ENCODE measurements at regions not wholly inside any gene's neighbourhood (a gene's known extent, or its start where the extent isn't known, plus 50 kb on each side); places are given as distances from the start of the nearest gene placed in this dataset.

DNA sequence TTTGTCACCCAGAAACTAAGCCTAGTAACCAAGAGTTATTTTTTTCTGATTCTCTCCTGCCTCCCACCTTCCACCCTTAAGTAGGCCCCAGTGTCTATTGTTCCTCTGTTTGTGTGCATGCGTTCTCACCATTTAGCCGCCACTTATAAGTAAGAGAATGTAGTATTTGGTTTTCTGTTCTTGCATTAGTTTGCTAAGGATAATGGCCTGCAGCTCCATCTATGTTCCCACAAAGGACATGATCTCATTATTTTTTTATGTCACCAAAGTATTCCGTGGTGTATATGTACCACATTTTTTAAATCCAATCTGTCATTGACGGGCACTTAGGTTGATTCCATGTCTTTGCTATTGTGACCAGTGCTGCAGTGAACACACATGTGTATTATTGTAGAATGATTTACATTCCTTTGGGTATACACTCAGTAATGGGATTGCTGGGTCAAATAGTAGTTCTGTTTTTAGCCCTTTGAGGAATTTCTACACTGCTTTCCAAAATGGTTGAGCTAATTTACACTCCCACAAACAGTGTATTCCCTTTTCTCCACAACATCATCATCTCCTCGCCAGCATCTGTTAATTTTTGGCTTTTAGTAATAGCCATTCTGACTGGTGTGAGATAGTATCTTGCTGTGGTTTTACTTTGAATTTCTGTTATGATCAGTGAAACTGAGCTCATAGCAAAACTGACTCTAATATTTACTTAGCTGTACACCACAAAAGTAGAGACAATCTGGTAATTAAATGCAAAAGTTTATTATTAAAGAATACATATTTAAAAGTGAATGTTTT lies 660.1 kb upstream of the SLC8A1 start:
- TF ChIP-seq, protein P1, sequence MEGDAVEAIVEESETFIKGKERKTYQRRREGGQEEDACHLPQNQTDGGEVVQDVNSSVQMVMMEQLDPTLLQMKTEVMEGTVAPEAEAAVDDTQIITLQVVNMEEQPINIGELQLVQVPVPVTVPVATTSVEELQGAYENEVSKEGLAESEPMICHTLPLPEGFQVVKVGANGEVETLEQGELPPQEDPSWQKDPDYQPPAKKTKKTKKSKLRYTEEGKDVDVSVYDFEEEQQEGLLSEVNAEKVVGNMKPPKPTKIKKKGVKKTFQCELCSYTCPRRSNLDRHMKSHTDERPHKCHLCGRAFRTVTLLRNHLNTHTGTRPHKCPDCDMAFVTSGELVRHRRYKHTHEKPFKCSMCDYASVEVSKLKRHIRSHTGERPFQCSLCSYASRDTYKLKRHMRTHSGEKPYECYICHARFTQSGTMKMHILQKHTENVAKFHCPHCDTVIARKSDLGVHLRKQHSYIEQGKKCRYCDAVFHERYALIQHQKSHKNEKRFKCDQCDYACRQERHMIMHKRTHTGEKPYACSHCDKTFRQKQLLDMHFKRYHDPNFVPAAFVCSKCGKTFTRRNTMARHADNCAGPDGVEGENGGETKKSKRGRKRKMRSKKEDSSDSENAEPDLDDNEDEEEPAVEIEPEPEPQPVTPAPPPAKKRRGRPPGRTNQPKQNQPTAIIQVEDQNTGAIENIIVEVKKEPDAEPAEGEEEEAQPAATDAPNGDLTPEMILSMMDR (IDR thresholded peaks at IDR 0.05): no peak
- TF ChIP-seq EZH2 (IDR thresholded peaks at IDR 0.05): no peak
- no peak for TF ChIP-seq EZH2phosphoT487 (IDR thresholded peaks at IDR 0.05)

Data from neural progenitor cell (in vitro differentiated cells).